Heart left ventricle (tissue), 13 donors: ENCODE measurements at regions not wholly inside any gene's neighbourhood (a gene's known extent, or its start where the extent isn't known, plus 50 kb on each side); places are given as distances from the start of the nearest gene placed in this dataset.

ENCODE experiments used
- CTCF ChIP-seq, 12 donors: fragments of 200-600 bp; sonication (generic) in 4 of 12; IDR thresholded peaks; one replicate each; pipeline versions ENCODE4 v1.5.0 to v1.8.0; 2018 to 2022; ENCODE audit warnings: antibody characterized with exemption in 12 of 12, mild to moderate bottlenecking in 5 of 12
- POLR2A ChIP-seq, 2 donors: fragments of 450-650 bp; IDR thresholded peaks; one replicate each; pipeline ENCODE4 v1.6.1; 2017; ENCODE audit warnings: antibody characterized with exemption in 2 of 2, mild to moderate bottlenecking in 2 of 2, moderate library complexity in 2 of 2
- donor health status: ischemic (EF 13 %, LVEDD 7.1; RV severe dilation, severe dysfunction).
- donor health status: DM: no; HTN: yes; CAD: no.
- donor health status: DM: no; HTN: no; CAD: no.
- donor health status: ischemic (EF 25% LVEDD 6.9; RV normal size, moderate dysfunction).
- donor health status: ischemic (EF 25% LVEDD 5.7; RV mildly dilated, moderate dysfunction).
- donor health status: ischemic (EF 35%, LVEDD 5.7; RV mildly dilated, moderate dysfunction).
- donor health status: nonischemic (EF 11% LVEDD 7.7; RV severe dilation, severe dysfunction).
- donor health status: DM: yes; HTN: yes; CAD: no.
- donor health status: PGD.
- donor health status: ischemic (EF 29% LVEDD 5.4; RV normal size, mild dysfunction).
- donor health status: nonischemic (EF 23%, LVEDD 6.1; RV moderate dilation, normal function).

- TF ChIP-seq POLR2A (IDR thresholded peaks at IDR 0.05) (no peak), CTCF (IDR thresholded peaks at IDR 0.05) (no peak)
Measured at GRCh38 chr4:38275331-38276100, 315.3 kb downstream of the PTTG2 start.
